HepG2 (cell line): ENCODE measurements at regions not wholly inside any gene's neighbourhood (a gene's known extent, or its start where the extent isn't known, plus 50 kb on each side); places are given as distances from the start of the nearest gene placed in this dataset.

ENCODE experiments used
- ATAC-seq: fragments of 200-7000 bp; cut with Tn5 transposase; 3 replicates; pipeline ENCODE4 v1.9.1; 2020; ENCODE audit warnings: mild to moderate bottlenecking, moderate library complexity
- BruUV-seq: library from RNA; stranded (reverse); fragments of 400-500 nt; replicated peaks from 2 replicates; lab custom pipeline; 2021; lab: Mats Ljungman, UMichigan
- CTCF ChIA-PET: fragments of 300-600 bp; formaldehyde crosslinking; extraction: SDS; loops from one replicate; lab custom pipeline; 2021; ENCODE audit warnings: low total read pairs, inconsistent platforms, low intra/inter-chr PET ratio; lab: Yijun Ruan, JAX
- POLR2A ChIA-PET: fragments of 350-600 bp; sonication (Branson Sonifier 250); formaldehyde crosslinking; loops from one replicate; lab custom pipeline; 2020; ENCODE audit warnings: antibody characterized with exemption, inconsistent platforms; lab: Yijun Ruan, JAX
- DNase-seq: peaks from one replicate; pipeline ENCODE4 v3.0.0-alpha.2; 2015; ENCODE audit warnings: low spot score
- FAIRE-seq: peaks from 3 replicates; lab custom pipeline; 2011; peaks lifted over from hg19 to GRCh38; lab: Jason Lieb, UNC
- H2AFZ ChIP-seq: one replicate; pipeline ENCODE4 v1.6.1; 2011; ENCODE audit warnings: low read length, inconsistent platforms
- H3K27ac ChIP-seq: fragments of 300-600 bp; 3 replicates; pipeline ENCODE4 v1.8.0; 2011; ENCODE audit warnings: mixed run types, mild to moderate bottlenecking, mixed read lengths, low read length, inconsistent platforms; ENCODE audit not compliant: insufficient read depth; ENCODE audit errors: extremely low read length
- H3K27me3 ChIP-seq, 2 experiments: fragments of 200-600 bp in 1 of 2; 2 replicates in 1 of 2; 3 replicates in 1 of 2; pipeline versions ENCODE4 v1.6.0 to v1.8.0; 2011; ENCODE audit warnings: low read length in 2 of 2, mild to moderate bottlenecking in 2 of 2, moderate library complexity in 2 of 2, inconsistent platforms in 1 of 2; ENCODE audit not compliant: insufficient read depth in 2 of 2, control insufficient read depth in 1 of 2
- H3K36me3 ChIP-seq, 2 experiments: fragments of 200-600 bp in 1 of 2; replicated peaks in 1 of 2; 2 replicates in 1 of 2; 3 replicates in 1 of 2; pipeline versions ENCODE4 v1.5.1 to v1.8.0; 2011; ENCODE audit warnings: low read length in 2 of 2, inconsistent platforms in 1 of 2; ENCODE audit not compliant: insufficient read depth in 2 of 2, control insufficient read depth in 1 of 2
- H3K4me1 ChIP-seq: 2 replicates; pipeline ENCODE4 v1.5.1; 2012; ENCODE audit warnings: low read length, inconsistent platforms; ENCODE audit not compliant: insufficient read depth
- H3K4me2 ChIP-seq: 2 replicates; pipeline ENCODE4 v1.6.0; 2011; ENCODE audit warnings: low read depth, low read length, inconsistent platforms
- H3K4me3 ChIP-seq, 3 experiments: fragments of 200-600 bp in 1 of 3; sonication (generic), shearing (Covaris generic) in 1 of 3; replicated peaks in 1 of 3; 2 replicates each; pipeline ENCODE4 v1.5.1; 2011 to 2016; ENCODE audit warnings: low read length in 3 of 3, inconsistent platforms in 2 of 3, low read depth in 2 of 3, mild to moderate bottlenecking in 2 of 3, control low read depth in 1 of 3, mixed read lengths in 1 of 3; ENCODE audit not compliant: insufficient read depth in 1 of 3
- H3K79me2 ChIP-seq: one replicate; pipeline ENCODE4 v1.6.1; 2011; ENCODE audit warnings: low read length, inconsistent platforms; ENCODE audit not compliant: insufficient read depth
- H3K9ac ChIP-seq: 2 replicates; pipeline ENCODE4 v1.6.0; 2011; ENCODE audit warnings: mild to moderate bottlenecking, low read depth, low read length, inconsistent platforms; ENCODE audit not compliant: insufficient read depth
- H3K9me3 ChIP-seq: 2 replicates; pipeline ENCODE4 v1.5.1; 2012; ENCODE audit warnings: mild to moderate bottlenecking, low read length
- H4K20me1 ChIP-seq: 2 replicates; pipeline ENCODE4 v1.6.0; 2011; ENCODE audit warnings: inconsistent platforms, mild to moderate bottlenecking, low read length, moderate library complexity; ENCODE audit not compliant: insufficient read depth
- HDAC6 ChIP-seq: fragments of 200-600 bp; sonication (generic); IDR thresholded peaks from 2 replicates; pipeline ENCODE4 v1.7.0; 2017; ENCODE audit warnings: mild to moderate bottlenecking, antibody characterized with exemption, low read length, low read depth
- HES4 ChIP-seq: sonication (generic); formaldehyde crosslinking; IDR thresholded peaks from 2 replicates; pipeline ENCODE4 v1.9.0; 2021; ENCODE audit warnings: mild to moderate bottlenecking, missing genetic modification reagents, borderline replicate concordance
- MAFK ChIP-seq, 2 experiments: IDR thresholded peaks in 1 of 2; conservative IDR thresholded peaks in 1 of 2; 2 replicates each; pipeline ENCODE4 v1.6.1; 2011; ENCODE audit warnings: improper control_type of control experiment in 2 of 2, low read length in 2 of 2
- SOX6 ChIP-seq, 2 experiments: fragments of 450-650 bp in 1 of 2; sonication (generic) in 1 of 2; formaldehyde crosslinking in 1 of 2; IDR thresholded peaks; 2 replicates each; pipeline versions ENCODE4 v1.4.0 to v1.6.1; 2017 to 2020; ENCODE audit warnings: antibody characterized with exemption in 1 of 2, mild to moderate bottlenecking in 1 of 2, missing genetic modification reagents in 1 of 2
- U2AF1 ChIP-seq: fragments of 200-400 bp; formaldehyde crosslinking; optimal IDR thresholded peaks from 2 replicates; pipeline ENCODE3; 2017; ENCODE audit warnings: mild to moderate bottlenecking, low read depth, low read length
- ZBTB20 ChIP-seq: sonication (generic); formaldehyde crosslinking; IDR thresholded peaks from 2 replicates; pipeline ENCODE4 v1.8.1; 2023; ENCODE audit warnings: missing genetic modification reagents, low read depth, mild to moderate bottlenecking, borderline replicate concordance
- ZKSCAN8 ChIP-seq: IDR thresholded peaks from 2 replicates; pipeline ENCODE4 v1.6.1; 2016; ENCODE audit warnings: borderline replicate concordance, missing genetic modification reagents, missing compliant biosample characterization
- ZNF580 ChIP-seq: IDR thresholded peaks from 2 replicates; pipeline ENCODE4 v1.6.1; 2016; ENCODE audit warnings: low read depth, borderline replicate concordance
- ZNF777 ChIP-seq: sonication (generic); formaldehyde crosslinking; IDR thresholded peaks from 2 replicates; pipeline ENCODE4 v1.4.0; 2020; ENCODE audit warnings: missing genetic modification reagents
- WGBS: methylation state at CpG from one replicate; pipeline ENCODE4 v1.1.6; 2017; ENCODE audit warnings: low lambda C conversion rate; 5-methylcytosine and 5-hydroxymethylcytosine counted together
- in situ Hi-C: cut with HindIII; loops from 2 replicates; pipeline ENCODE4 v1.10.0; 2017; ENCODE audit warnings: low pct_unique_long_range_greater_than_20kb; ENCODE audit not compliant: extremely low pct_ligation_motif_present
- intact Hi-C: fragments of 100-400 bp; cut with micrococcal nuclease; formaldehyde crosslinking; loops from one replicate; pipeline ENCODE4 v1.10.0; 2022; ENCODE audit not compliant: unreplicated experiment

GRCh38 chr9:89773170-89773569, 168.4 kb downstream of the GADD45G start:
- Histone ChIP-seq H4K20me1 (no peaks in the 10 kb centered on the region), H3K9me3 (no peaks in the 10 kb centered on the region), H3K27me3 (peaks cover 0 to 4% of the 10 kb centered on the region in 2 experiments; a peak in 1 of 5 replicates), H3K4me3 (no peak overlapping the region), H3K4me2 (no peak overlapping the region), H3K4me1 (no peaks in the 10 kb centered on the region), H3K27ac (no peak overlapping the region), H3K79me2 (no peaks in the 10 kb centered on the region), H3K9ac (no peak overlapping the region), H3K36me3 (no peaks in the 10 kb centered on the region), H2AFZ (no peak overlapping the region)
- ATAC-seq (no peak), DNase-seq (no peak), FAIRE-seq (no peak)
- BruUV-seq: no TSS peak
- TF ChIP-seq MAFK (conservative IDR thresholded peaks at IDR 0.05 in 1 of 2, IDR thresholded peaks at IDR 0.05 in 1 of 2; ENCODE audit: low read length in 2 of 2): 0 out of 4 replicates have a peak, but pooled peaks of 1 of the 2 experiments have one; percentile 12
- TF ChIP-seq SOX6 (IDR thresholded peaks at IDR 0.05): no peak
- TF ChIP-seq SOX6 (CRISPR knock-in tag; IDR thresholded peaks at IDR 0.05): no peak
- WGBS: 40% methylated on average over 7 of the region's 8 CpGs
- CTCF ChIA-PET: no interaction called here
- in situ Hi-C loops (no loop called here), intact Hi-C loops (no loop called here)
- POLR2A ChIA-PET: no interaction called here

- no peak overlapping the region for H2AFZ ChIP-seq
- H3K4me1 ChIP-seq: no peaks in the 10 kb centered on the region
- no peaks in the 10 kb centered on the region for H3K36me3 ChIP-seq
- no peak overlapping the region for H3K4me3 ChIP-seq
- intact Hi-C loops (no loop called here), in situ Hi-C loops (no loop called here)
- BruUV-seq: no TSS peak
- WGBS: 37% methylated on average over 5 of the region's 7 CpGs
- no peaks in the 10 kb centered on the region for H3K9me3 ChIP-seq
- peaks cover 0 to 7% of the 10 kb centered on the region in 2 experiments; a peak in 2 of 5 replicates for H3K27me3 ChIP-seq
- POLR2A ChIA-PET: no interaction called here
- no peak overlapping the region for H3K4me2 ChIP-seq
- FAIRE-seq (no peak), DNase-seq (no peak)
- no peaks in the 10 kb centered on the region for H4K20me1 ChIP-seq
- no peaks in the 10 kb centered on the region for H3K79me2 ChIP-seq
- no peak overlapping the region for H3K27ac ChIP-seq
- H3K9ac ChIP-seq: no peak overlapping the region
- no peak for TF ChIP-seq ZBTB20 (CRISPR knock-in tag)
- no peak for TF ChIP-seq ZNF777 (CRISPR knock-in tag)
- no peak for TF ChIP-seq U2AF1
- no peak for TF ChIP-seq ZNF580 (CRISPR knock-in tag)
- TF ChIP-seq HES4 (CRISPR knock-in tag): no peak
- TF ChIP-seq ZKSCAN8 (CRISPR knock-in tag): no peak
- no peak for TF ChIP-seq HDAC6
- TF ChIP-seq, all 625 proteins: peak for 0
- no peak for ATAC-seq
- CTCF ChIA-PET: no interaction called here
Measured at GRCh38 chr9:89774858-89775370, 170.1 kb downstream of the GADD45G start.
